ENCODE measurements at regions not wholly inside any gene's neighbourhood (a gene's known extent, or its start where the extent isn't known, plus 50 kb on each side); places are given as distances from the start of the nearest gene placed in this dataset.
A peak's percentile ranks its signal among the peaks of the same experiment; 100 is the strongest.
"Not testable (repeated sequence)": the region's sequence is repeated elsewhere in the genome, so short reads cannot be mapped to it uniquely, and the experiment has no call there.

- WGBS (ENCODE audit: insufficient coverage), result no CpG with 5 or more reads among the region's 1 CpG
- Histone ChIP-seq H3K9me3 (ENCODE audit: control insufficient read depth, insufficient read depth, low read length) (no peaks in the 10 kb centered on the region), H3K27ac (ENCODE audit: low read depth, low read length) (no peak overlapping the region), H3K4me3 (ENCODE audit: low read depth, low read length) (no peak overlapping the region), H3K36me3 (ENCODE audit: control insufficient read depth, insufficient read depth, low read length) (no peaks in the 10 kb centered on the region), H3K4me1 (ENCODE audit: control insufficient read depth, insufficient read depth, low read length) (no peaks in the 10 kb centered on the region), H3K27me3 (ENCODE audit: control insufficient read depth, insufficient read depth, low read length) (no peaks in the 10 kb centered on the region)
- DNase-seq (ENCODE audit: low read depth in 4 of 6, low spot score in 6 of 6), result peak in 1 of 6 donors; percentile 9
Measured at GRCh38 chr12:63353559-63353958, 202.6 kb upstream of the AVPR1A start.

- DNase-seq (ENCODE audit: low read depth in 4 of 6, low spot score in 6 of 6), result no peak
- no peak overlapping the region for H3K4me3 ChIP-seq (ENCODE audit: low read depth, low read length)
- H3K9me3 ChIP-seq (ENCODE audit: control insufficient read depth, insufficient read depth, low read length), result no peaks in the 10 kb centered on the region
- no peaks in the 10 kb centered on the region for H3K27me3 ChIP-seq (ENCODE audit: control insufficient read depth, insufficient read depth, low read length)
- H3K27ac ChIP-seq (ENCODE audit: low read depth, low read length), result no peak overlapping the region
- H3K4me1 ChIP-seq (ENCODE audit: control insufficient read depth, insufficient read depth, low read length), result no peaks in the 10 kb centered on the region
- no peaks in the 10 kb centered on the region for H3K36me3 ChIP-seq (ENCODE audit: control insufficient read depth, insufficient read depth, low read length)
- no CpG with 5 or more reads among the region's 3 CpGs for WGBS (ENCODE audit: insufficient coverage)
Measured at GRCh38 chr12:63351370-63351769, 200.4 kb upstream of the AVPR1A start.

GRCh38 chr12:63348556-63348955 lies 197.6 kb upstream of the AVPR1A start:
- Histone ChIP-seq H3K4me1 (ENCODE audit: control insufficient read depth, insufficient read depth, low read length) (no peaks in the 10 kb centered on the region), H3K36me3 (ENCODE audit: control insufficient read depth, insufficient read depth, low read length) (no peaks in the 10 kb centered on the region), H3K27me3 (ENCODE audit: control insufficient read depth, insufficient read depth, low read length) (no peaks in the 10 kb centered on the region), H3K27ac (ENCODE audit: low read depth, low read length) (no peak overlapping the region), H3K4me3 (ENCODE audit: low read depth, low read length) (no peak overlapping the region), H3K9me3 (ENCODE audit: control insufficient read depth, insufficient read depth, low read length) (no peaks in the 10 kb centered on the region)
- no peak for DNase-seq (ENCODE audit: low read depth in 4 of 6, low spot score in 6 of 6)
- WGBS (ENCODE audit: insufficient coverage), result 84% methylated on average over 2 of the region's 3 CpGs

- not testable (repeated sequence) for H3K36me3 ChIP-seq (ENCODE audit: control insufficient read depth, insufficient read depth, low read length); H3K27me3 ChIP-seq (ENCODE audit: control insufficient read depth, insufficient read depth, low read length); DNase-seq (ENCODE audit: low read depth in 4 of 6, low spot score in 6 of 6); H3K9me3 ChIP-seq (ENCODE audit: control insufficient read depth, insufficient read depth, low read length); H3K4me1 ChIP-seq (ENCODE audit: control insufficient read depth, insufficient read depth, low read length); H3K4me3 ChIP-seq (ENCODE audit: low read depth, low read length); H3K27ac ChIP-seq (ENCODE audit: low read depth, low read length)
- 46% methylated on average over 3 of the region's 4 CpGs for WGBS (ENCODE audit: insufficient coverage)
Measured at GRCh38 chr12:63337158-63337557, 186.2 kb upstream of the AVPR1A start.

- no peaks in the 10 kb centered on the region for H3K9me3 ChIP-seq (ENCODE audit: control insufficient read depth, insufficient read depth, low read length)
- no peaks in the 10 kb centered on the region for H3K4me1 ChIP-seq (ENCODE audit: control insufficient read depth, insufficient read depth, low read length)
- no peak for DNase-seq (ENCODE audit: low read depth in 4 of 6, low spot score in 6 of 6)
- no peak overlapping the region for H3K27ac ChIP-seq (ENCODE audit: low read depth, low read length)
- no peaks in the 10 kb centered on the region for H3K36me3 ChIP-seq (ENCODE audit: control insufficient read depth, insufficient read depth, low read length)
- H3K27me3 ChIP-seq (ENCODE audit: control insufficient read depth, insufficient read depth, low read length), result no peaks in the 10 kb centered on the region
- no peak overlapping the region for H3K4me3 ChIP-seq (ENCODE audit: low read depth, low read length)
Measured at GRCh38 chr12:63326260-63326659, 175.3 kb upstream of the AVPR1A start.

GRCh38 chr12:63325757-63326156 lies 174.8 kb upstream of the AVPR1A start:
- Histone ChIP-seq H3K4me1 (ENCODE audit: control insufficient read depth, insufficient read depth, low read length) (no peaks in the 10 kb centered on the region), H3K27me3 (ENCODE audit: control insufficient read depth, insufficient read depth, low read length) (no peaks in the 10 kb centered on the region), H3K36me3 (ENCODE audit: control insufficient read depth, insufficient read depth, low read length) (no peaks in the 10 kb centered on the region), H3K4me3 (ENCODE audit: low read depth, low read length) (no peak overlapping the region), H3K27ac (ENCODE audit: low read depth, low read length) (no peak overlapping the region), H3K9me3 (ENCODE audit: control insufficient read depth, insufficient read depth, low read length) (no peaks in the 10 kb centered on the region)
- no CpG with 5 or more reads among the region's 1 CpG for WGBS (ENCODE audit: insufficient coverage)
- peak in 1 of 6 donors; percentile 29 for DNase-seq (ENCODE audit: low read depth in 4 of 6, low spot score in 6 of 6)

- 100% methylated on average over 1 of the region's 2 CpGs for WGBS (ENCODE audit: insufficient coverage)
- H3K27me3 ChIP-seq (ENCODE audit: control insufficient read depth, insufficient read depth, low read length), result no peaks in the 10 kb centered on the region
- no peak overlapping the region for H3K27ac ChIP-seq (ENCODE audit: low read depth, low read length)
- no peaks in the 10 kb centered on the region for H3K9me3 ChIP-seq (ENCODE audit: control insufficient read depth, insufficient read depth, low read length)
- no peaks in the 10 kb centered on the region for H3K4me1 ChIP-seq (ENCODE audit: control insufficient read depth, insufficient read depth, low read length)
- DNase-seq (ENCODE audit: low read depth in 4 of 6, low spot score in 6 of 6), result no peak
- no peaks in the 10 kb centered on the region for H3K36me3 ChIP-seq (ENCODE audit: control insufficient read depth, insufficient read depth, low read length)
- H3K4me3 ChIP-seq (ENCODE audit: low read depth, low read length), result no peak overlapping the region
Measured at GRCh38 chr12:63323942-63324341, 172.9 kb upstream of the AVPR1A start.

- Histone ChIP-seq H3K36me3 (ENCODE audit: control insufficient read depth, insufficient read depth, low read length) (no peaks in the 10 kb centered on the region), H3K4me1 (ENCODE audit: control insufficient read depth, insufficient read depth, low read length) (no peaks in the 10 kb centered on the region), H3K4me3 (ENCODE audit: low read depth, low read length) (no peak overlapping the region), H3K27me3 (ENCODE audit: control insufficient read depth, insufficient read depth, low read length) (no peaks in the 10 kb centered on the region), H3K9me3 (ENCODE audit: control insufficient read depth, insufficient read depth, low read length) (no peaks in the 10 kb centered on the region), H3K27ac (ENCODE audit: low read depth, low read length) (no peak overlapping the region)
- 83% methylated on average over 1 of the region's 2 CpGs for WGBS (ENCODE audit: insufficient coverage)
- no peak for DNase-seq (ENCODE audit: low read depth in 4 of 6, low spot score in 6 of 6)
Measured at GRCh38 chr12:63321373-63321772, 170.4 kb upstream of the AVPR1A start.

GRCh38 chr12:63319936-63320633 lies 169.1 kb upstream of the AVPR1A start:
- DNase-seq (ENCODE audit: low read depth in 4 of 6, low spot score in 6 of 6), result no peak
- WGBS (ENCODE audit: insufficient coverage), result 96% methylated on average over 2 of the region's 4 CpGs
- no peaks in the 10 kb centered on the region for H3K9me3 ChIP-seq (ENCODE audit: control insufficient read depth, insufficient read depth, low read length)
- no peaks in the 10 kb centered on the region for H3K36me3 ChIP-seq (ENCODE audit: control insufficient read depth, insufficient read depth, low read length)
- H3K4me3 ChIP-seq (ENCODE audit: low read depth, low read length), result no peak overlapping the region
- H3K4me1 ChIP-seq (ENCODE audit: control insufficient read depth, insufficient read depth, low read length), result no peaks in the 10 kb centered on the region
- no peaks in the 10 kb centered on the region for H3K27me3 ChIP-seq (ENCODE audit: control insufficient read depth, insufficient read depth, low read length)
- H3K27ac ChIP-seq (ENCODE audit: low read depth, low read length), result no peak overlapping the region

GRCh38 chr12:63319386-63319785 lies 168.4 kb upstream of the AVPR1A start:
- no peaks in the 10 kb centered on the region for H3K9me3 ChIP-seq (ENCODE audit: control insufficient read depth, insufficient read depth, low read length)
- no peaks in the 10 kb centered on the region for H3K27me3 ChIP-seq (ENCODE audit: control insufficient read depth, insufficient read depth, low read length)
- no peak overlapping the region for H3K4me3 ChIP-seq (ENCODE audit: low read depth, low read length)
- H3K27ac ChIP-seq (ENCODE audit: low read depth, low read length), result no peak overlapping the region
- no peaks in the 10 kb centered on the region for H3K4me1 ChIP-seq (ENCODE audit: control insufficient read depth, insufficient read depth, low read length)
- DNase-seq (ENCODE audit: low read depth in 4 of 6, low spot score in 6 of 6), result no peak
- H3K36me3 ChIP-seq (ENCODE audit: control insufficient read depth, insufficient read depth, low read length), result no peaks in the 10 kb centered on the region
